ENCODE measurements at regions not wholly inside any gene's neighbourhood (a gene's known extent, or its start where the extent isn't known, plus 50 kb on each side); places are given as distances from the start of the nearest gene placed in this dataset.

DNA sequence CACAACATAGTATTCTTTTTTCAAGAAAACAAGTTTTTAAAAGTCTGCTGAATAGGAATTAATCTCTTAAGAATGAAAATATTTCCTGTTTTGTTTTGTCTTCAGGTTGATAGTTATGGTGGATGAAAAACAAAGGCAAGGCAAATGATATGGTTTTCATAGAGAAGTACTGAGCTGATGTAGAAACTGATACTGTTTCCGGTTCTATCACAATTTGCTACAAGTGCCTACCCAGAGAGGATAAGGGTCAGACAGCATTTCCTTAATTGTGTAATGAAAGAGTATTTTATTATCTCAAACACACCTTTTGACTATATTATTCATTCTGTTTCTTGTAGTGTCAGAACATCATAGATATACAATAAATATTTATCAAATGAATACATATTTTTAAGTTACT is 836.3 kb downstream of the SQOR start:
- H3K9me3 ChIP-seq (ENCODE audit: control insufficient read depth in 1 of 2, insufficient read depth in 1 of 2, low read depth in 1 of 2, low read length in 2 of 2): peaks cover 19 to 20% of the 10 kb centered on the region in 2 experiments; a peak in 2 of 4 replicates
- H3K36me3 ChIP-seq (ENCODE audit: control insufficient read depth in 1 of 2, insufficient read depth in 2 of 2, low read length in 2 of 2): no peaks in the 10 kb centered on the region
- no peaks in the 10 kb centered on the region for H4K20me1 ChIP-seq (ENCODE audit: insufficient read depth)
- no peak overlapping the region for H2AFZ ChIP-seq (ENCODE audit: low read depth, low read length, poor library complexity, severe bottlenecking)
- H3K4me1 ChIP-seq (ENCODE audit: control insufficient read depth in 1 of 2, insufficient read depth in 2 of 2, low read length in 2 of 2): no peaks in the 10 kb centered on the region
- H3K9ac ChIP-seq (ENCODE audit: low read length): no peak overlapping the region
- BruUV-seq (replicated peaks): no TSS peak
- TF ChIP-seq FOSL1 (IDR thresholded peaks at IDR 0.05; ENCODE audit: low read depth): no peak
- TF ChIP-seq, protein P1, sequence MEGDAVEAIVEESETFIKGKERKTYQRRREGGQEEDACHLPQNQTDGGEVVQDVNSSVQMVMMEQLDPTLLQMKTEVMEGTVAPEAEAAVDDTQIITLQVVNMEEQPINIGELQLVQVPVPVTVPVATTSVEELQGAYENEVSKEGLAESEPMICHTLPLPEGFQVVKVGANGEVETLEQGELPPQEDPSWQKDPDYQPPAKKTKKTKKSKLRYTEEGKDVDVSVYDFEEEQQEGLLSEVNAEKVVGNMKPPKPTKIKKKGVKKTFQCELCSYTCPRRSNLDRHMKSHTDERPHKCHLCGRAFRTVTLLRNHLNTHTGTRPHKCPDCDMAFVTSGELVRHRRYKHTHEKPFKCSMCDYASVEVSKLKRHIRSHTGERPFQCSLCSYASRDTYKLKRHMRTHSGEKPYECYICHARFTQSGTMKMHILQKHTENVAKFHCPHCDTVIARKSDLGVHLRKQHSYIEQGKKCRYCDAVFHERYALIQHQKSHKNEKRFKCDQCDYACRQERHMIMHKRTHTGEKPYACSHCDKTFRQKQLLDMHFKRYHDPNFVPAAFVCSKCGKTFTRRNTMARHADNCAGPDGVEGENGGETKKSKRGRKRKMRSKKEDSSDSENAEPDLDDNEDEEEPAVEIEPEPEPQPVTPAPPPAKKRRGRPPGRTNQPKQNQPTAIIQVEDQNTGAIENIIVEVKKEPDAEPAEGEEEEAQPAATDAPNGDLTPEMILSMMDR (IDR thresholded peaks at IDR 0.05 in 2 of 3, conservative IDR thresholded peaks at IDR 0.05 in 1 of 3; ENCODE audit: borderline replicate concordance in 1 of 3, insufficient read depth in 1 of 3, low read depth in 2 of 3, low read length in 2 of 3): no peak
- TF ChIP-seq RAD21 (IDR thresholded peaks at IDR 0.05; ENCODE audit: low read depth): no peak
- no peak for TF ChIP-seq YY1 (IDR thresholded peaks at IDR 0.05; ENCODE audit: extremely low read depth, insufficient replicate concordance, low read depth, low read length)
- TF ChIP-seq POLR2A (IDR thresholded peaks at IDR 0.05; ENCODE audit: borderline replicate concordance, extremely low read depth, insufficient read depth, insufficient read length): no peak
- TF ChIP-seq, protein P2, sequence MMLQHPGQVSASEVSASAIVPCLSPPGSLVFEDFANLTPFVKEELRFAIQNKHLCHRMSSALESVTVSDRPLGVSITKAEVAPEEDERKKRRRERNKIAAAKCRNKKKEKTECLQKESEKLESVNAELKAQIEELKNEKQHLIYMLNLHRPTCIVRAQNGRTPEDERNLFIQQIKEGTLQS (IDR thresholded peaks at IDR 0.05): no peak
- TF ChIP-seq ELF1 (IDR thresholded peaks at IDR 0.05; ENCODE audit: borderline replicate concordance, low read depth): no peak
- no peak for TF ChIP-seq ZFX (IDR thresholded peaks at IDR 0.05)
- TF ChIP-seq, protein P3, sequence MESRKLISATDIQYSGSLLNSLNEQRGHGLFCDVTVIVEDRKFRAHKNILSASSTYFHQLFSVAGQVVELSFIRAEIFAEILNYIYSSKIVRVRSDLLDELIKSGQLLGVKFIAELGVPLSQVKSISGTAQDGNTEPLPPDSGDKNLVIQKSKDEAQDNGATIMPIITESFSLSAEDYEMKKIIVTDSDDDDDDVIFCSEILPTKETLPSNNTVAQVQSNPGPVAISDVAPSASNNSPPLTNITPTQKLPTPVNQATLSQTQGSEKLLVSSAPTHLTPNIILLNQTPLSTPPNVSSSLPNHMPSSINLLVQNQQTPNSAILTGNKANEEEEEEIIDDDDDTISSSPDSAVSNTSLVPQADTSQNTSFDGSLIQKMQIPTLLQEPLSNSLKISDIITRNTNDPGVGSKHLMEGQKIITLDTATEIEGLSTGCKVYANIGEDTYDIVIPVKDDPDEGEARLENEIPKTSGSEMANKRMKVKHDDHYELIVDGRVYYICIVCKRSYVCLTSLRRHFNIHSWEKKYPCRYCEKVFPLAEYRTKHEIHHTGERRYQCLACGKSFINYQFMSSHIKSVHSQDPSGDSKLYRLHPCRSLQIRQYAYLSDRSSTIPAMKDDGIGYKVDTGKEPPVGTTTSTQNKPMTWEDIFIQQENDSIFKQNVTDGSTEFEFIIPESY (IDR thresholded peaks at IDR 0.05; ENCODE audit: extremely low read depth, insufficient replicate concordance, low read length): no peak
- TF ChIP-seq JUND (IDR thresholded peaks at IDR 0.05): no peak
- no peak for TF ChIP-seq EZH2phosphoT487 (IDR thresholded peaks at IDR 0.05; ENCODE audit: borderline replicate concordance)
- TF ChIP-seq SRF (IDR thresholded peaks at IDR 0.05; ENCODE audit: low read depth): no peak
- TF ChIP-seq, protein P4, sequence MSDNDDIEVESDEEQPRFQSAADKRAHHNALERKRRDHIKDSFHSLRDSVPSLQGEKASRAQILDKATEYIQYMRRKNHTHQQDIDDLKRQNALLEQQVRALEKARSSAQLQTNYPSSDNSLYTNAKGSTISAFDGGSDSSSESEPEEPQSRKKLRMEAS (IDR thresholded peaks at IDR 0.05): no peak
- no peak for TF ChIP-seq ZNF274 (IDR thresholded peaks at IDR 0.05; ENCODE audit: low read depth, low read length)
- no peaks in the 10 kb centered on the region for H3K79me2 ChIP-seq (ENCODE audit: insufficient read depth, low read length)
- H3K4me2 ChIP-seq (ENCODE audit: low read length): no peak overlapping the region
- H3K9me2 ChIP-seq (ENCODE audit: insufficient read depth): no peaks in the 10 kb centered on the region
- H3K4me3 ChIP-seq (replicated peaks in 1 of 2; ENCODE audit: low read depth in 1 of 2, low read length in 2 of 2): no peak overlapping the region
- ChIA-PET CTCF (no interaction called here), POLR2A (no interaction called here), RAD21 (ENCODE audit: low non-redundant PET in 1 of 2, low total read pairs in 2 of 2, uncharacterized antibody in 2 of 2, unreplicated experiment in 2 of 2) (no interaction called here)
- no peaks in the 10 kb centered on the region for H3K27me3 ChIP-seq (ENCODE audit: insufficient read depth, low read length)
- ATAC-seq: no peak
- intact Hi-C loops (cut with micrococcal nuclease): no loop called here
- H3K27ac ChIP-seq (ENCODE audit: low read depth, low read length): no peak overlapping the region
- DNase-seq (ENCODE audit: low read depth, low spot score): no peak

All from HCT116 (cell line).